Glutamatergic neuron (in vitro differentiated cells): ENCODE measurements at regions not wholly inside any gene's neighbourhood (a gene's known extent, or its start where the extent isn't known, plus 50 kb on each side); places are given as distances from the start of the nearest gene placed in this dataset.
"Not testable (repeated sequence)": the region's sequence is repeated elsewhere in the genome, so short reads cannot be mapped to it uniquely, and the experiment has no call there.

Experiments
- DNase-seq: peaks from one replicate; pipeline ENCODE4 v3.0.0; 2022
- H3K27ac Mint-ChIP-seq: one replicate; pipeline ENCODE4 v1.8.0; 2020; ENCODE audit warnings: mild to moderate bottlenecking, mixed read lengths, inconsistent platforms; ENCODE audit not compliant: unreplicated experiment
- H3K27me3 Mint-ChIP-seq: one replicate; pipeline ENCODE4 v1.8.0; 2020; ENCODE audit warnings: mild to moderate bottlenecking, moderate library complexity, mixed read lengths, inconsistent platforms; ENCODE audit not compliant: unreplicated experiment
- H3K36me3 Mint-ChIP-seq: one replicate; pipeline ENCODE4 v1.8.0; 2020; ENCODE audit warnings: mild to moderate bottlenecking, mixed read lengths, inconsistent platforms; ENCODE audit not compliant: unreplicated experiment
- H3K4me1 Mint-ChIP-seq: one replicate; pipeline ENCODE4 v1.8.0; 2020; ENCODE audit warnings: mild to moderate bottlenecking, low read depth, mixed read lengths, inconsistent platforms; ENCODE audit not compliant: unreplicated experiment
- H3K4me3 Mint-ChIP-seq: one replicate; pipeline ENCODE4 v1.8.0; 2020; ENCODE audit warnings: mild to moderate bottlenecking, mixed read lengths, inconsistent platforms; ENCODE audit not compliant: unreplicated experiment
- H3K9me3 Mint-ChIP-seq: one replicate; pipeline ENCODE4 v1.8.0; 2020; ENCODE audit warnings: mild to moderate bottlenecking, moderate library complexity, mixed read lengths, inconsistent platforms; ENCODE audit not compliant: unreplicated experiment
- TF ChIP-seq, protein P1 (sequence below): fragments of 200-600 bp; sonication (generic); IDR thresholded peaks from one replicate; pipeline ENCODE4 v1.5.0; 2021; ENCODE audit not compliant: partially characterized antibody, unreplicated experiment

DNA sequence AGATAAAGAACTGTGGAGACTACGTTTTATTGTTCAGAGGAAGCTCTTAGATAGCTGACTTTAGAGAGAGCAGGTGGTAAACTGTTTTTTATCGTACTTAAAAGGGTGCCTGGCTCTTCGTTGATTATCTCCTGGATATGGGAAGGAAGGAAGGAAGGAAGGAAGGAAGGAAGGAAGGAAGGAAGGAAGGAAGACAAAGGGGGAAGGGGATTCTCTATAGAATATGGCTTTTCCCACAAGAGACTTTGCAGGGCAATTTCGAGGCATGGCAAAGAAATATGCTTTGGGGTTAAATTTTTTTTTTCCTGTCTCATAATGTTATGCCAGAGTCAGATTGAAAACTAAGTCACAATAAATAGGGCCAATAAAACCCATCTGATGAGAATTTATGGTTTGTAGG lies 271.9 kb upstream of the POU1F1 start:
- no peaks in the 10 kb centered on the region for H3K27me3 Mint-ChIP-seq
- no peak for DNase-seq
- no peak overlapping the region for H3K4me3 Mint-ChIP-seq
- H3K9me3 Mint-ChIP-seq = no peaks in the 10 kb centered on the region
- no peaks in the 10 kb centered on the region for H3K36me3 Mint-ChIP-seq
- no peak overlapping the region for H3K27ac Mint-ChIP-seq
- peaks cover 2% of the 10 kb centered on the region for H3K4me1 Mint-ChIP-seq
- TF ChIP-seq, protein P1, sequence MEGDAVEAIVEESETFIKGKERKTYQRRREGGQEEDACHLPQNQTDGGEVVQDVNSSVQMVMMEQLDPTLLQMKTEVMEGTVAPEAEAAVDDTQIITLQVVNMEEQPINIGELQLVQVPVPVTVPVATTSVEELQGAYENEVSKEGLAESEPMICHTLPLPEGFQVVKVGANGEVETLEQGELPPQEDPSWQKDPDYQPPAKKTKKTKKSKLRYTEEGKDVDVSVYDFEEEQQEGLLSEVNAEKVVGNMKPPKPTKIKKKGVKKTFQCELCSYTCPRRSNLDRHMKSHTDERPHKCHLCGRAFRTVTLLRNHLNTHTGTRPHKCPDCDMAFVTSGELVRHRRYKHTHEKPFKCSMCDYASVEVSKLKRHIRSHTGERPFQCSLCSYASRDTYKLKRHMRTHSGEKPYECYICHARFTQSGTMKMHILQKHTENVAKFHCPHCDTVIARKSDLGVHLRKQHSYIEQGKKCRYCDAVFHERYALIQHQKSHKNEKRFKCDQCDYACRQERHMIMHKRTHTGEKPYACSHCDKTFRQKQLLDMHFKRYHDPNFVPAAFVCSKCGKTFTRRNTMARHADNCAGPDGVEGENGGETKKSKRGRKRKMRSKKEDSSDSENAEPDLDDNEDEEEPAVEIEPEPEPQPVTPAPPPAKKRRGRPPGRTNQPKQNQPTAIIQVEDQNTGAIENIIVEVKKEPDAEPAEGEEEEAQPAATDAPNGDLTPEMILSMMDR = no peak

DNA sequence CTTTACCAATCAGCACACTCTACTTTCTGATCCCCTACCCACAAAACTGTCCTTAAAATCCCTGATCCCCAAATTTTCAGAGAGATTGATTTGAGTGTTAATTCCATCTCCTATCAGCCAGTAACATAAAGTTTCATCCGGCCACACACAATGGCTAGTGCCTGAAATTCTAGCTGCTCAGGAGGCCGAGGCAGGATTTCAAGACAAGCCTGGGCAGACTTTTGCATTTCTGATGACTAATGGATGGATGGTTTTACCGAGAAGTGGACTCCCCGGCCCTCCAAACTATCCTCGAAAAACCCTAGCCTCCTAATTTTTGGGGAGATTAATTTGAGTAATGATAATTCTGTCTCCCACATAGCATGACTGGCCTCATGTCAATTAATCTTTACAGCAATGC lies 269.8 kb upstream of the POU1F1 start:
- Mint-ChIP-seq H3K4me1 (peaks cover 2% of the 10 kb centered on the region), H3K36me3 (no peaks in the 10 kb centered on the region), H3K4me3 (no peak overlapping the region), H3K27ac (no peak overlapping the region), H3K9me3 (no peaks in the 10 kb centered on the region), H3K27me3 (no peaks in the 10 kb centered on the region)
- TF ChIP-seq, protein P1 = no peak
- DNase-seq = no peak

GRCh38 chr3:87543408-87543807 lies 267.0 kb upstream of the POU1F1 start:
- H3K4me3 Mint-ChIP-seq = peak overlapping the region; percentile 21
- H3K27ac Mint-ChIP-seq, H3K9me3 Mint-ChIP-seq: not testable (repeated sequence)

GRCh38 chr3:87541723-87542122 lies 265.3 kb upstream of the POU1F1 start:
- Mint-ChIP-seq H3K27ac (no peak overlapping the region), H3K9me3 (peaks cover 4% of the 10 kb centered on the region), H3K4me1 (peaks cover 2% of the 10 kb centered on the region), H3K4me3 (no peak overlapping the region), H3K27me3 (peaks cover 5% of the 10 kb centered on the region), H3K36me3 (no peaks in the 10 kb centered on the region)
- TF ChIP-seq, protein P1 = no peak
- no peak for DNase-seq

More at GRCh38 chr3:87543408-87543807, 267.0 kb upstream of the POU1F1 start:
- not testable (repeated sequence) for H3K27me3 Mint-ChIP-seq, H3K36me3 Mint-ChIP-seq, H3K4me1 Mint-ChIP-seq, DNase-seq

DNA sequence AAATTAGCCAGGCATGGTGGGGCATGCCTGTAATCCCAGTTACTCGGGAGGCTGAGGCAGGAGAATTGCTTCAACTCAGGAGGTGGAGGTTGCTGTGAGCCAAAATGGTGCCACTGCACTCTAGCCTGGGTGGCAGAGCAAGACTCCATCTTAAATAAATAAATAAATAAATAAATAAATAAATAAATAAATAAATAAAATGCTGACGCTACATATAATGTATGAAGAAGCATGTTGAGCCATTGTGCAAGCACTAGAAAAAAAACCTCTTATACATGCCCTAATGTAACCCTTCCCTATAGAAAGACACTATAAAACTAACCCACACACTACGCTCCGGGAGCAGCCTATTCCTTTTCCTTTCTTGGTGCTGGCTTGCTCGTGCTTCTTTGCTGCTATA lies 262.3 kb upstream of the POU1F1 start:
- H3K4me1 Mint-ChIP-seq, H3K27ac Mint-ChIP-seq, H3K9me3 Mint-ChIP-seq, H3K4me3 Mint-ChIP-seq, H3K36me3 Mint-ChIP-seq, H3K27me3 Mint-ChIP-seq, DNase-seq: not testable (repeated sequence)

GRCh38 chr3:87509401-87509800 lies 233.0 kb upstream of the POU1F1 start:
- Mint-ChIP-seq H3K27me3 (no peaks in the 10 kb centered on the region), H3K4me3 (no peak overlapping the region), H3K9me3 (no peaks in the 10 kb centered on the region), H3K4me1 (no peaks in the 10 kb centered on the region), H3K27ac (no peak overlapping the region), H3K36me3 (no peaks in the 10 kb centered on the region)
- TF ChIP-seq, protein P1 = no peak
- no peak for DNase-seq
